ENCODE measurements at regions not wholly inside any gene's neighbourhood (a gene's known extent, or its start where the extent isn't known, plus 50 kb on each side); places are given as distances from the start of the nearest gene placed in this dataset.

DNA sequence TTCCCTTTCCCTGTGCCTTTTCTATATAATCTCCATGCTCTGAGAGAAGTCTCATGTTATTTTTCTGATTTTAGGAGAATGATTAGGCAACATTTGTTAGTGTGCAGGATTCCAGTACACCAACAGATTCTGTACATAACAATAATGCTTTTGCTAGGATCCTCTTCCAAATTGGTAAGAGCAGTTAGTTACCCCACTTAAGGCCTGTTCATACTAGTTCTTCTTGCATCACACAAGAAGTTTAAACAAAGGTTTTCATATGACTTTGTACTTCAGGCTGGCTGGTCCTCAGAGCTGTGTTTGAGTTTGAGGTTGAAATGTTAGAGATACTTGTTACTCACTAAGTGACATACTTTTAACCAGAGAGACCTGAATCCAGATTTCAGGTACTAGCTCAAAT is 686.9 kb upstream of the NRXN1 start:
- H3K27ac ChIP-seq (ENCODE audit: low read length): no peak overlapping the region
- H3K27me3 ChIP-seq (replicated peaks; ENCODE audit: insufficient read depth, low read length): no peaks in the 10 kb centered on the region
- no peak overlapping the region for H2AFZ ChIP-seq (ENCODE audit: low read length)
- H3K9ac ChIP-seq (ENCODE audit: low read length): no peak overlapping the region
- TF ChIP-seq EZH2 (optimal IDR thresholded peaks at IDR 0.05; ENCODE audit: low read depth, low read length) (no peak), EZH2phosphoT487 (IDR thresholded peaks at IDR 0.05; ENCODE audit: low read length) (no peak)
- TF ChIP-seq, protein P1, sequence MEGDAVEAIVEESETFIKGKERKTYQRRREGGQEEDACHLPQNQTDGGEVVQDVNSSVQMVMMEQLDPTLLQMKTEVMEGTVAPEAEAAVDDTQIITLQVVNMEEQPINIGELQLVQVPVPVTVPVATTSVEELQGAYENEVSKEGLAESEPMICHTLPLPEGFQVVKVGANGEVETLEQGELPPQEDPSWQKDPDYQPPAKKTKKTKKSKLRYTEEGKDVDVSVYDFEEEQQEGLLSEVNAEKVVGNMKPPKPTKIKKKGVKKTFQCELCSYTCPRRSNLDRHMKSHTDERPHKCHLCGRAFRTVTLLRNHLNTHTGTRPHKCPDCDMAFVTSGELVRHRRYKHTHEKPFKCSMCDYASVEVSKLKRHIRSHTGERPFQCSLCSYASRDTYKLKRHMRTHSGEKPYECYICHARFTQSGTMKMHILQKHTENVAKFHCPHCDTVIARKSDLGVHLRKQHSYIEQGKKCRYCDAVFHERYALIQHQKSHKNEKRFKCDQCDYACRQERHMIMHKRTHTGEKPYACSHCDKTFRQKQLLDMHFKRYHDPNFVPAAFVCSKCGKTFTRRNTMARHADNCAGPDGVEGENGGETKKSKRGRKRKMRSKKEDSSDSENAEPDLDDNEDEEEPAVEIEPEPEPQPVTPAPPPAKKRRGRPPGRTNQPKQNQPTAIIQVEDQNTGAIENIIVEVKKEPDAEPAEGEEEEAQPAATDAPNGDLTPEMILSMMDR (IDR thresholded peaks at IDR 0.05; ENCODE audit: low read length): no peak
- no peaks in the 10 kb centered on the region for H3K4me1 ChIP-seq (ENCODE audit: low read length)
- H3K4me3 ChIP-seq (ENCODE audit: low read length): no peak overlapping the region
- H4K20me1 ChIP-seq (ENCODE audit: insufficient read depth, low read length): no peaks in the 10 kb centered on the region
- no peaks in the 10 kb centered on the region for H3K36me3 ChIP-seq (replicated peaks; ENCODE audit: insufficient read depth, low read length)
- no peaks in the 10 kb centered on the region for H3K9me3 ChIP-seq (replicated peaks; ENCODE audit: insufficient read depth, low read length)
- no peaks in the 10 kb centered on the region for H3K9me2 ChIP-seq (replicated peaks; ENCODE audit: insufficient read depth, low read length)
- no peaks in the 10 kb centered on the region for H3K79me2 ChIP-seq (ENCODE audit: low read length)
- no peaks in the 10 kb centered on the region for H3F3A ChIP-seq (ENCODE audit: insufficient read depth, low read length)
- H3K4me2 ChIP-seq (ENCODE audit: low read depth, low read length): no peak overlapping the region
- no peak for DNase-seq

DNA sequence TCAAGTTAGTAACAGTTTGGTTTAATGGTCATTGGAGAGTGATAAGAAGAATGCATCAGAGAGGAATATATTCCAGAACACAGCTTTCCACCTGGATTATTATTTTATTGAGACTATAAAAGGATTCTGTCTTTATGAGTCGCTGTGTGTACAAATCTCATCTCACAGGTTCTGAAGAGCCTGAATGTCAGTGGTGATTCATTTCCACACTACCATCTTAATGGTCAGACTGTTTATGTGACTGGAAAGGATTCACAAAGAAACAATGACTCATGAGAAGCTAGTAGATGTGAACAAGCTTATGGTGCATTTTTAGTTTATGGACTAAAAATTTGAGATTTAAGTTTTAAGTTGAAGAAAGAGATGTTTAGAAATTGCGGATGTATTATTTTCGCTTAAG is 685.4 kb upstream of the NRXN1 start:
- DNase-seq: no peak
- Histone ChIP-seq H3K9ac (ENCODE audit: low read length) (no peak overlapping the region), H3K4me2 (ENCODE audit: low read depth, low read length) (no peak overlapping the region), H3K4me3 (ENCODE audit: low read length) (no peak overlapping the region), H2AFZ (ENCODE audit: low read length) (no peak overlapping the region), H3K9me2 (replicated peaks; ENCODE audit: insufficient read depth, low read length) (no peaks in the 10 kb centered on the region), H3K79me2 (ENCODE audit: low read length) (no peaks in the 10 kb centered on the region), H3K9me3 (replicated peaks; ENCODE audit: insufficient read depth, low read length) (no peaks in the 10 kb centered on the region), H3F3A (ENCODE audit: insufficient read depth, low read length) (no peaks in the 10 kb centered on the region), H3K27me3 (replicated peaks; ENCODE audit: insufficient read depth, low read length) (no peaks in the 10 kb centered on the region), H3K4me1 (ENCODE audit: low read length) (no peaks in the 10 kb centered on the region), H3K27ac (ENCODE audit: low read length) (no peak overlapping the region), H3K36me3 (replicated peaks; ENCODE audit: insufficient read depth, low read length) (no peaks in the 10 kb centered on the region), H4K20me1 (ENCODE audit: insufficient read depth, low read length) (no peaks in the 10 kb centered on the region)
- TF ChIP-seq EZH2 (optimal IDR thresholded peaks at IDR 0.05; ENCODE audit: low read depth, low read length) (no peak), EZH2phosphoT487 (IDR thresholded peaks at IDR 0.05; ENCODE audit: low read length) (no peak)
- TF ChIP-seq, protein P1 (IDR thresholded peaks at IDR 0.05; ENCODE audit: low read length): no peak

DNA sequence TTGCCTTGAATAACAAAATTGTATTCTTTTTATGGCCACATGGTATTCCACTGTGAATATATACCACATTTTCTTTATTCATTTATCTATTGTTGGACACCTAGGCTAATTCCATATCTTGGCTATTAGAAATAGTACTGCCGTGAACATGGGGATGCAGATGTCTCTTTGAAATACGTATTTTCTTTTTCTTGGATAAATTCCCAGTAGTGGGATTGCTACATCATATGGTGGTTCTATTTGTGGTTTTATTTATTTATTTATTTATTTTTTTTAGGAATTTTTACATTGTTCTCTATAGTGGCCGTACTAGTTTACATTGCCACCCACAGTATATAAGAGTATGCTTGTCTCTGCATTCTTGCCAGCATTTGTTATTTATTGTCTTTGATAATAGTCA is 679.8 kb upstream of the NRXN1 start:
- no peaks in the 10 kb centered on the region for H3K9me3 ChIP-seq (replicated peaks; ENCODE audit: insufficient read depth, low read length)
- no peaks in the 10 kb centered on the region for H4K20me1 ChIP-seq (ENCODE audit: insufficient read depth, low read length)
- no peak overlapping the region for H3K4me3 ChIP-seq (ENCODE audit: low read length)
- H3K4me2 ChIP-seq (ENCODE audit: low read depth, low read length): no peak overlapping the region
- H3K9me2 ChIP-seq (replicated peaks; ENCODE audit: insufficient read depth, low read length): no peaks in the 10 kb centered on the region
- H3K27ac ChIP-seq (ENCODE audit: low read length): no peak overlapping the region
- no peak overlapping the region for H3K9ac ChIP-seq (ENCODE audit: low read length)
- H3K4me1 ChIP-seq (ENCODE audit: low read length): no peaks in the 10 kb centered on the region
- no peaks in the 10 kb centered on the region for H3K79me2 ChIP-seq (ENCODE audit: low read length)
- no peaks in the 10 kb centered on the region for H3F3A ChIP-seq (ENCODE audit: insufficient read depth, low read length)
- H2AFZ ChIP-seq (ENCODE audit: low read length): no peak overlapping the region
- no peaks in the 10 kb centered on the region for H3K36me3 ChIP-seq (replicated peaks; ENCODE audit: insufficient read depth, low read length)
- H3K27me3 ChIP-seq (replicated peaks; ENCODE audit: insufficient read depth, low read length): no peaks in the 10 kb centered on the region
- TF ChIP-seq EZH2 (optimal IDR thresholded peaks at IDR 0.05; ENCODE audit: low read depth, low read length): no peak
- TF ChIP-seq, protein P1 (IDR thresholded peaks at IDR 0.05; ENCODE audit: low read length): no peak
- TF ChIP-seq EZH2phosphoT487 (IDR thresholded peaks at IDR 0.05; ENCODE audit: low read length): no peak
- no peak for DNase-seq
